HepG2 (cell line): ENCODE measurements at regions not wholly inside any gene's neighbourhood (a gene's known extent, or its start where the extent isn't known, plus 50 kb on each side); places are given as distances from the start of the nearest gene placed in this dataset.

Experiments
- CEBPB ChIP-seq: IDR thresholded peaks from 2 replicates; pipeline ENCODE4 v1.6.1; 2011; ENCODE audit warnings: low read depth, low read length, improper control_type of control experiment, borderline replicate concordance
- GABPB1 ChIP-seq: IDR thresholded peaks from 2 replicates; pipeline ENCODE4 v1.6.1; 2016; ENCODE audit warnings: mild to moderate bottlenecking, missing genetic modification reagents, moderate library complexity, missing compliant biosample characterization
- PCBP2 ChIP-seq: fragments of 200-400 bp; formaldehyde crosslinking; optimal IDR thresholded peaks from 2 replicates; pipeline ENCODE3; 2018; ENCODE audit warnings: low read length, low read depth; ENCODE audit not compliant: poor library complexity, severe bottlenecking
- PHF20 ChIP-seq: sonication (generic); formaldehyde crosslinking; IDR thresholded peaks from 2 replicates; pipeline ENCODE4 v1.5.0; 2020; ENCODE audit warnings: mild to moderate bottlenecking, missing genetic modification reagents
- POLR2A ChIP-seq, 2 experiments: IDR thresholded peaks; 2 replicates each; pipeline ENCODE4 v1.6.1; 2011; ENCODE audit warnings: low read depth in 2 of 2, low read length in 2 of 2, mild to moderate bottlenecking in 1 of 2, moderate library complexity in 1 of 2; ENCODE audit not compliant: insufficient read depth in 1 of 2
- POLR2AphosphoS5 ChIP-seq: IDR thresholded peaks from 2 replicates; pipeline ENCODE4 v1.6.1; 2012; ENCODE audit warnings: low read depth, low read length
- ZBTB38 ChIP-seq: sonication (generic); formaldehyde crosslinking; IDR thresholded peaks from 2 replicates; pipeline ENCODE4 v1.5.1; 2020; ENCODE audit warnings: mild to moderate bottlenecking, missing genetic modification reagents
- TF ChIP-seq, protein P1 (sequence below): sonication (generic); formaldehyde crosslinking; IDR thresholded peaks from 2 replicates; pipeline ENCODE4 v1.5.0; 2020; ENCODE audit warnings: mild to moderate bottlenecking, missing genetic modification reagents, moderate library complexity
- TF ChIP-seq, protein P2 (sequence below): sonication (generic); formaldehyde crosslinking; IDR thresholded peaks from 2 replicates; pipeline ENCODE4 v1.4.0; 2020; ENCODE audit warnings: missing genetic modification reagents
- TF ChIP-seq, protein P3 (sequence below), 2 experiments: IDR thresholded peaks; 2 replicates each; pipeline ENCODE4 v1.6.1; 2011 to 2012; ENCODE audit warnings: low read length in 2 of 2, borderline replicate concordance in 1 of 2, low read depth in 1 of 2, mild to moderate bottlenecking in 1 of 2, moderate library complexity in 1 of 2
- TF ChIP-seq, protein P4 (sequence below): IDR thresholded peaks from 2 replicates; pipeline ENCODE4 v1.6.1; 2012; ENCODE audit warnings: inconsistent platforms

DNA sequence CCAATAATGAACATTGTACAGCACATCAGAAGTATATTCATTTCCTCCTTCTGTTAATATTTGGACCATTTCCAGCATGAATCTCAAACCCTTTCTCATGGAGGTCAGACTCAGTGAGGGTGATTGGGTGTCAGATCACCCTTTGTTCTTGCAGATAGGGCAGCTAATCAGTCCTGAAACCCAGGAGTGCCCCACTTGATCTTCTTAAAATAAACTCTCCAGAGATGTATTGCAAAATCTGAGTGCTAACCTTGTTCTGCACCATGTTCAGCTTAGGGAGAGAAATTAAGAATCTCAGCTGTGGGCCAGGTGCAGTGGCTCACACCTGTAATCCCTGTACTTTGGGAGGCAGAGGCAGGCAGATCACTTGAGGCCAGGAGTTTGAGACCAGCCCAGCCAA is 869.4 kb downstream of the TYW1 start:
- TF ChIP-seq PHF20 (no peak), POLR2A (IDR thresholded peaks at IDR 0.05; ENCODE audit: insufficient read depth in 1 of 2, low read depth in 2 of 2, low read length in 2 of 2) (no peak), GABPB1 (no peak), CEBPB (no peak), PCBP2 (no peak), ZBTB38 (CRISPR knock-in tag) (no peak), POLR2AphosphoS5 (no peak)
- TF ChIP-seq, protein P1, sequence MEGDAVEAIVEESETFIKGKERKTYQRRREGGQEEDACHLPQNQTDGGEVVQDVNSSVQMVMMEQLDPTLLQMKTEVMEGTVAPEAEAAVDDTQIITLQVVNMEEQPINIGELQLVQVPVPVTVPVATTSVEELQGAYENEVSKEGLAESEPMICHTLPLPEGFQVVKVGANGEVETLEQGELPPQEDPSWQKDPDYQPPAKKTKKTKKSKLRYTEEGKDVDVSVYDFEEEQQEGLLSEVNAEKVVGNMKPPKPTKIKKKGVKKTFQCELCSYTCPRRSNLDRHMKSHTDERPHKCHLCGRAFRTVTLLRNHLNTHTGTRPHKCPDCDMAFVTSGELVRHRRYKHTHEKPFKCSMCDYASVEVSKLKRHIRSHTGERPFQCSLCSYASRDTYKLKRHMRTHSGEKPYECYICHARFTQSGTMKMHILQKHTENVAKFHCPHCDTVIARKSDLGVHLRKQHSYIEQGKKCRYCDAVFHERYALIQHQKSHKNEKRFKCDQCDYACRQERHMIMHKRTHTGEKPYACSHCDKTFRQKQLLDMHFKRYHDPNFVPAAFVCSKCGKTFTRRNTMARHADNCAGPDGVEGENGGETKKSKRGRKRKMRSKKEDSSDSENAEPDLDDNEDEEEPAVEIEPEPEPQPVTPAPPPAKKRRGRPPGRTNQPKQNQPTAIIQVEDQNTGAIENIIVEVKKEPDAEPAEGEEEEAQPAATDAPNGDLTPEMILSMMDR (CRISPR knock-in tag): no peak
- TF ChIP-seq, protein P2, sequence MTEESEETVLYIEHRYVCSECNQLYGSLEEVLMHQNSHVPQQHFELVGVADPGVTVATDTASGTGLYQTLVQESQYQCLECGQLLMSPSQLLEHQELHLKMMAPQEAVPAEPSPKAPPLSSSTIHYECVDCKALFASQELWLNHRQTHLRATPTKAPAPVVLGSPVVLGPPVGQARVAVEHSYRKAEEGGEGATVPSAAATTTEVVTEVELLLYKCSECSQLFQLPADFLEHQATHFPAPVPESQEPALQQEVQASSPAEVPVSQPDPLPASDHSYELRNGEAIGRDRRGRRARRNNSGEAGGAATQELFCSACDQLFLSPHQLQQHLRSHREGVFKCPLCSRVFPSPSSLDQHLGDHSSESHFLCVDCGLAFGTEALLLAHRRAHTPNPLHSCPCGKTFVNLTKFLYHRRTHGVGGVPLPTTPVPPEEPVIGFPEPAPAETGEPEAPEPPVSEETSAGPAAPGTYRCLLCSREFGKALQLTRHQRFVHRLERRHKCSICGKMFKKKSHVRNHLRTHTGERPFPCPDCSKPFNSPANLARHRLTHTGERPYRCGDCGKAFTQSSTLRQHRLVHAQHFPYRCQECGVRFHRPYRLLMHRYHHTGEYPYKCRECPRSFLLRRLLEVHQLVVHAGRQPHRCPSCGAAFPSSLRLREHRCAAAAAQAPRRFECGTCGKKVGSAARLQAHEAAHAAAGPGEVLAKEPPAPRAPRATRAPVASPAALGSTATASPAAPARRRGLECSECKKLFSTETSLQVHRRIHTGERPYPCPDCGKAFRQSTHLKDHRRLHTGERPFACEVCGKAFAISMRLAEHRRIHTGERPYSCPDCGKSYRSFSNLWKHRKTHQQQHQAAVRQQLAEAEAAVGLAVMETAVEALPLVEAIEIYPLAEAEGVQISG (CRISPR knock-in tag): no peak
- TF ChIP-seq, protein P3, sequence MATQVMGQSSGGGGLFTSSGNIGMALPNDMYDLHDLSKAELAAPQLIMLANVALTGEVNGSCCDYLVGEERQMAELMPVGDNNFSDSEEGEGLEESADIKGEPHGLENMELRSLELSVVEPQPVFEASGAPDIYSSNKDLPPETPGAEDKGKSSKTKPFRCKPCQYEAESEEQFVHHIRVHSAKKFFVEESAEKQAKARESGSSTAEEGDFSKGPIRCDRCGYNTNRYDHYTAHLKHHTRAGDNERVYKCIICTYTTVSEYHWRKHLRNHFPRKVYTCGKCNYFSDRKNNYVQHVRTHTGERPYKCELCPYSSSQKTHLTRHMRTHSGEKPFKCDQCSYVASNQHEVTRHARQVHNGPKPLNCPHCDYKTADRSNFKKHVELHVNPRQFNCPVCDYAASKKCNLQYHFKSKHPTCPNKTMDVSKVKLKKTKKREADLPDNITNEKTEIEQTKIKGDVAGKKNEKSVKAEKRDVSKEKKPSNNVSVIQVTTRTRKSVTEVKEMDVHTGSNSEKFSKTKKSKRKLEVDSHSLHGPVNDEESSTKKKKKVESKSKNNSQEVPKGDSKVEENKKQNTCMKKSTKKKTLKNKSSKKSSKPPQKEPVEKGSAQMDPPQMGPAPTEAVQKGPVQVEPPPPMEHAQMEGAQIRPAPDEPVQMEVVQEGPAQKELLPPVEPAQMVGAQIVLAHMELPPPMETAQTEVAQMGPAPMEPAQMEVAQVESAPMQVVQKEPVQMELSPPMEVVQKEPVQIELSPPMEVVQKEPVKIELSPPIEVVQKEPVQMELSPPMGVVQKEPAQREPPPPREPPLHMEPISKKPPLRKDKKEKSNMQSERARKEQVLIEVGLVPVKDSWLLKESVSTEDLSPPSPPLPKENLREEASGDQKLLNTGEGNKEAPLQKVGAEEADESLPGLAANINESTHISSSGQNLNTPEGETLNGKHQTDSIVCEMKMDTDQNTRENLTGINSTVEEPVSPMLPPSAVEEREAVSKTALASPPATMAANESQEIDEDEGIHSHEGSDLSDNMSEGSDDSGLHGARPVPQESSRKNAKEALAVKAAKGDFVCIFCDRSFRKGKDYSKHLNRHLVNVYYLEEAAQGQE (IDR thresholded peaks at IDR 0.05; ENCODE audit: borderline replicate concordance in 1 of 2, low read depth in 1 of 2, low read length in 2 of 2): no peak
- TF ChIP-seq, protein P4, sequence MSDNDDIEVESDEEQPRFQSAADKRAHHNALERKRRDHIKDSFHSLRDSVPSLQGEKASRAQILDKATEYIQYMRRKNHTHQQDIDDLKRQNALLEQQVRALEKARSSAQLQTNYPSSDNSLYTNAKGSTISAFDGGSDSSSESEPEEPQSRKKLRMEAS: no peak
